ENCODE measurements at regions not wholly inside any gene's neighbourhood (a gene's known extent, or its start where the extent isn't known, plus 50 kb on each side); places are given as distances from the start of the nearest gene placed in this dataset.

DNA sequence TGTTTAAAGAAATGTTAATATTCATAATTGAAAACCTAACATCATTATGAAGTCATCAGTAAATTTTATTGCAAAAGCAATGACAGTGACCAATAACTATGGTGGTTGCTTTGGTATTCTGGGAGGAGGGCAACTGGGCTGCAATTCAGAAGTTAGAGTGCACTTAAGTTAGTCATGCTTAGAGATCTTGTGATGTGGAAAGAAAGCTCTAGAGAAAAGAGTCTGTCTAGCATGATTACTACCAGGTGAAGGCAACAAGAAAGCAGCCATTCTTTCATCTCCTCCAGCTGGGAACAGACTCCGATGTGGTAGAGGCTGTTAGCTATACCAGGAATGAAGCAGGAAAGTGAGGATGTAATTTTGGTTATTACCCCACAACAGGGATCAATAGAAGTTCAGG, 625.6 kb downstream of the SI start:
- Histone ChIP-seq H3K9me3 (ENCODE audit: control extremely low read depth in 1 of 3, control insufficient read depth in 2 of 3, insufficient read depth in 1 of 3, low read length in 2 of 3) (peaks cover 0 to 12% (median 0%) of the 10 kb centered on the region in 3 donors), H3K4me3 (ENCODE audit: control extremely low read depth in 1 of 5, extremely low read depth in 1 of 5, insufficient read depth in 1 of 5, low read depth in 2 of 5, low read length in 4 of 5) (no peak overlapping the region), H3K27me3 (replicated peaks in 1 of 4; ENCODE audit: control extremely low read depth in 1 of 4, control insufficient read depth in 3 of 4, insufficient read depth in 4 of 4, low read length in 3 of 4) (no peaks in the 10 kb centered on the region), H2AFZ (ENCODE audit: insufficient read depth, low read depth, low read length, poor library complexity, severe bottlenecking) (no peak overlapping the region), H3K27ac (ENCODE audit: low read length in 2 of 2) (no peak overlapping the region), H3K4me1 (ENCODE audit: control insufficient read depth in 2 of 2, insufficient read depth in 2 of 2, low read length in 2 of 2) (no peaks in the 10 kb centered on the region), H3K4me2 (replicated peaks; ENCODE audit: low read depth, low read length, poor library complexity, severe bottlenecking) (no peak overlapping the region), H3K79me2 (ENCODE audit: control insufficient read depth, insufficient read depth, low read length) (no peaks in the 10 kb centered on the region), H3K9ac (ENCODE audit: low read length) (no peak overlapping the region), H3K36me3 (replicated peaks in 1 of 2; ENCODE audit: control extremely low read depth in 1 of 2, control insufficient read depth in 1 of 2, extremely low read depth in 1 of 2, insufficient read depth in 2 of 2, low read length in 1 of 2) (no peaks in the 10 kb centered on the region), H4K20me1 (ENCODE audit: control insufficient read depth, insufficient read depth, low read length, poor library complexity, severe bottlenecking) (no peaks in the 10 kb centered on the region)
- Mint-ChIP-seq H3K27ac (no peak overlapping the region), H3K4me1 (no peaks in the 10 kb centered on the region), H3K4me3 (no peak overlapping the region), H3K9me3 (ENCODE audit: insufficient read depth) (no peaks in the 10 kb centered on the region), H3K27me3 (no peaks in the 10 kb centered on the region)
- POLR2A ChIA-PET = no interaction called here
- TF ChIP-seq, protein P1, sequence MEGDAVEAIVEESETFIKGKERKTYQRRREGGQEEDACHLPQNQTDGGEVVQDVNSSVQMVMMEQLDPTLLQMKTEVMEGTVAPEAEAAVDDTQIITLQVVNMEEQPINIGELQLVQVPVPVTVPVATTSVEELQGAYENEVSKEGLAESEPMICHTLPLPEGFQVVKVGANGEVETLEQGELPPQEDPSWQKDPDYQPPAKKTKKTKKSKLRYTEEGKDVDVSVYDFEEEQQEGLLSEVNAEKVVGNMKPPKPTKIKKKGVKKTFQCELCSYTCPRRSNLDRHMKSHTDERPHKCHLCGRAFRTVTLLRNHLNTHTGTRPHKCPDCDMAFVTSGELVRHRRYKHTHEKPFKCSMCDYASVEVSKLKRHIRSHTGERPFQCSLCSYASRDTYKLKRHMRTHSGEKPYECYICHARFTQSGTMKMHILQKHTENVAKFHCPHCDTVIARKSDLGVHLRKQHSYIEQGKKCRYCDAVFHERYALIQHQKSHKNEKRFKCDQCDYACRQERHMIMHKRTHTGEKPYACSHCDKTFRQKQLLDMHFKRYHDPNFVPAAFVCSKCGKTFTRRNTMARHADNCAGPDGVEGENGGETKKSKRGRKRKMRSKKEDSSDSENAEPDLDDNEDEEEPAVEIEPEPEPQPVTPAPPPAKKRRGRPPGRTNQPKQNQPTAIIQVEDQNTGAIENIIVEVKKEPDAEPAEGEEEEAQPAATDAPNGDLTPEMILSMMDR (IDR thresholded peaks at IDR 0.05) = no peak
- no peak for TF ChIP-seq EZH2 (IDR thresholded peaks at IDR 0.05; ENCODE audit: borderline replicate concordance, insufficient read depth, low read depth, low read length, poor library complexity, severe bottlenecking)
- no CpG with 5 or more reads among the region's 1 CpG for WGBS (ENCODE audit: insufficient coverage)
- DNase-seq = no peak
- no peak for ATAC-seq (ENCODE audit: low read depth)
- intact Hi-C loops (cut with micrococcal nuclease) = no loop called here
- CTCF ChIA-PET = no interaction called here

- ATAC-seq (ENCODE audit: low read depth) = no peak
- H3K27me3 ChIP-seq (replicated peaks in 1 of 4; ENCODE audit: control extremely low read depth in 1 of 4, control insufficient read depth in 3 of 4, insufficient read depth in 4 of 4, low read length in 3 of 4) = no peaks in the 10 kb centered on the region
- no peaks in the 10 kb centered on the region for H3K79me2 ChIP-seq (ENCODE audit: control insufficient read depth, insufficient read depth, low read length)
- H3K27ac ChIP-seq (ENCODE audit: low read length in 2 of 2) = no peak overlapping the region
- no peak overlapping the region for H2AFZ ChIP-seq (ENCODE audit: insufficient read depth, low read depth, low read length, poor library complexity, severe bottlenecking)
- CTCF ChIA-PET = no interaction called here
- no peaks in the 10 kb centered on the region for H3K9me3 Mint-ChIP-seq (ENCODE audit: insufficient read depth)
- no peak overlapping the region for H3K9ac ChIP-seq (ENCODE audit: low read length)
- H3K4me1 ChIP-seq (ENCODE audit: control insufficient read depth in 2 of 2, insufficient read depth in 2 of 2, low read length in 2 of 2) = no peaks in the 10 kb centered on the region
- peaks cover 0 to 12% (median 0%) of the 10 kb centered on the region in 3 donors for H3K9me3 ChIP-seq (ENCODE audit: control extremely low read depth in 1 of 3, control insufficient read depth in 2 of 3, insufficient read depth in 1 of 3, low read length in 2 of 3)
- H3K36me3 ChIP-seq (replicated peaks in 1 of 2; ENCODE audit: control extremely low read depth in 1 of 2, control insufficient read depth in 1 of 2, extremely low read depth in 1 of 2, insufficient read depth in 2 of 2, low read length in 1 of 2) = no peaks in the 10 kb centered on the region
- 83% methylated on average over 5 of the region's 5 CpGs for WGBS (ENCODE audit: insufficient coverage)
- DNase-seq = no peak
- intact Hi-C loops (cut with micrococcal nuclease) = no loop called here
- no peak overlapping the region for H3K27ac Mint-ChIP-seq
- H3K27me3 Mint-ChIP-seq = no peaks in the 10 kb centered on the region
- no peak overlapping the region for H3K4me3 Mint-ChIP-seq
- H3K4me3 ChIP-seq (ENCODE audit: control extremely low read depth in 1 of 5, extremely low read depth in 1 of 5, insufficient read depth in 1 of 5, low read depth in 2 of 5, low read length in 4 of 5) = no peak overlapping the region
- no peaks in the 10 kb centered on the region for H4K20me1 ChIP-seq (ENCODE audit: control insufficient read depth, insufficient read depth, low read length, poor library complexity, severe bottlenecking)
- no peaks in the 10 kb centered on the region for H3K4me1 Mint-ChIP-seq
- POLR2A ChIA-PET = no interaction called here
- no peak overlapping the region for H3K4me2 ChIP-seq (replicated peaks; ENCODE audit: low read depth, low read length, poor library complexity, severe bottlenecking)
- TF ChIP-seq, protein P1 (IDR thresholded peaks at IDR 0.05) = no peak
- no peak for TF ChIP-seq EZH2 (IDR thresholded peaks at IDR 0.05; ENCODE audit: borderline replicate concordance, insufficient read depth, low read depth, low read length, poor library complexity, severe bottlenecking)
These were observed 627.0 kb downstream of the SI start for GRCh38 chr3:164451072-164451910.

Data from B cell (primary cell).